Ovary (tissue), 3 donors: ENCODE measurements at regions not wholly inside any gene's neighbourhood (a gene's known extent, or its start where the extent isn't known, plus 50 kb on each side); places are given as distances from the start of the nearest gene placed in this dataset.

ENCODE experiments used
- CTCF ChIP-seq, 3 donors: fragments of 450-650 bp in 2 of 3; fragments of 200-600 bp in 1 of 3; IDR thresholded peaks; one replicate each; pipeline versions ENCODE4 v1.5.1 to v1.8.0; 2016 to 2022; ENCODE audit warnings: antibody characterized with exemption in 3 of 3, mild to moderate bottlenecking in 1 of 3
- EP300 ChIP-seq: sonication (generic); formaldehyde crosslinking; IDR thresholded peaks from one replicate; pipeline ENCODE4 v1.6.1; 2017; ENCODE audit warnings: antibody characterized with exemption
- POLR2A ChIP-seq: fragments of 450-650 bp; IDR thresholded peaks from one replicate; pipeline ENCODE4 v1.6.1; 2017; ENCODE audit warnings: antibody characterized with exemption, mild to moderate bottlenecking, moderate library complexity
- donor health status: DM: no; HTN: no; CAD: no.

GRCh38 chr9:89961616-89962341 lies 357.0 kb downstream of the GADD45G start:
- TF ChIP-seq POLR2A (no peak), CTCF (IDR thresholded peaks at IDR 0.05) (no peak), EP300 (no peak)
